ENCODE measurements at regions not wholly inside any gene's neighbourhood (a gene's known extent, or its start where the extent isn't known, plus 50 kb on each side); places are given as distances from the start of the nearest gene placed in this dataset.

- TF ChIP-seq CTCF (conservative IDR thresholded peaks at IDR 0.05 in 1 of 2, IDR thresholded peaks at IDR 0.05 in 1 of 2; ENCODE audit: extremely low read depth in 1 of 2, insufficient read depth in 1 of 2, low read depth in 1 of 2, low read length in 2 of 2) (no peak), EZH2 (IDR thresholded peaks at IDR 0.05; ENCODE audit: borderline replicate concordance, low read length) (no peak)
Observed at GRCh38 chr1:200310824-200311223, 99.0 kb downstream of the ZNF281 start.
